GM23338 (cell line): ENCODE measurements at regions not wholly inside any gene's neighbourhood (a gene's known extent, or its start where the extent isn't known, plus 50 kb on each side); places are given as distances from the start of the nearest gene placed in this dataset.

Experiments used
- ATAC-seq: fragments of 200-7000 bp; cut with Tn5 transposase; 3 replicates; pipeline ENCODE4 v1.9.1; 2020
- DNase-seq: peaks from one replicate; pipeline ENCODE4 v3.0.0-alpha.2; 2015; ENCODE audit warnings: low spot score
- H2AFZ ChIP-seq: fragments of 200-600 bp; sonication (generic); 2 replicates; pipeline ENCODE4 v1.8.0; 2016; ENCODE audit warnings: antibody characterized with exemption, mild to moderate bottlenecking, moderate library complexity
- H3F3A ChIP-seq: fragments of 200-600 bp; sonication (generic); replicated peaks from 2 replicates; pipeline ENCODE4 v1.8.0; 2017; ENCODE audit warnings: antibody characterized with exemption, mixed run types, low read depth
- H3K27ac ChIP-seq: fragments of 200-600 bp; sonication (generic); 2 replicates; pipeline ENCODE4 v1.6.1; 2016; ENCODE audit warnings: low read depth
- H3K27me3 ChIP-seq: fragments of 200-600 bp; sonication (generic); 2 replicates; pipeline ENCODE4 v1.8.0; 2016; ENCODE audit warnings: mild to moderate bottlenecking, mixed run types, moderate library complexity; ENCODE audit not compliant: insufficient read depth
- H3K36me3 ChIP-seq: fragments of 200-600 bp; sonication (generic); 2 replicates; pipeline ENCODE4 v1.8.0; 2016; ENCODE audit warnings: mild to moderate bottlenecking; ENCODE audit not compliant: insufficient read depth
- H3K4me1 ChIP-seq: fragments of 200-600 bp; sonication (generic); 2 replicates; pipeline ENCODE4 v1.8.0; 2016; ENCODE audit warnings: mild to moderate bottlenecking, moderate library complexity; ENCODE audit not compliant: insufficient read depth
- H3K4me2 ChIP-seq: fragments of 200-600 bp; sonication (generic); 2 replicates; pipeline ENCODE4 v1.7.1; 2017; ENCODE audit warnings: mixed run types
- H3K4me3 ChIP-seq: fragments of 200-600 bp; sonication (generic); 2 replicates; pipeline ENCODE4 v1.6.1; 2016; ENCODE audit warnings: mixed run types
- H3K79me2 ChIP-seq: fragments of 200-600 bp; sonication (generic); replicated peaks from 2 replicates; pipeline ENCODE4 v1.8.0; 2017; ENCODE audit warnings: mild to moderate bottlenecking; ENCODE audit not compliant: insufficient read depth
- H3K9me2 ChIP-seq: fragments of 200-600 bp; sonication (generic); 2 replicates; pipeline ENCODE4 v1.8.0; 2017; ENCODE audit not compliant: insufficient read depth
- H4K20me1 ChIP-seq: fragments of 200-600 bp; sonication (generic); replicated peaks from 2 replicates; pipeline ENCODE4 v1.8.0; 2017; ENCODE audit warnings: mild to moderate bottlenecking; ENCODE audit not compliant: insufficient read depth
- H3K27ac Mint-ChIP-seq: 2 replicates; pipeline ENCODE4 v1.8.0; 2020; ENCODE audit warnings: inconsistent platforms, mild to moderate bottlenecking, moderate library complexity, mixed read lengths
- H3K27me3 Mint-ChIP-seq: 3 replicates; pipeline ENCODE4 v1.8.0; 2022; ENCODE audit warnings: low read depth, mild to moderate bottlenecking, moderate library complexity, mixed read lengths, inconsistent platforms; ENCODE audit not compliant: insufficient read depth, poor library complexity
- H3K36me3 Mint-ChIP-seq: 3 replicates; pipeline ENCODE4 v1.8.0; 2021; ENCODE audit warnings: low read depth, mild to moderate bottlenecking, inconsistent platforms, moderate library complexity, mixed read lengths
- H3K4me1 Mint-ChIP-seq: 3 replicates; pipeline ENCODE4 v1.8.0; 2020; ENCODE audit warnings: mild to moderate bottlenecking, inconsistent platforms, mixed read lengths
- H3K4me3 Mint-ChIP-seq: 3 replicates; pipeline ENCODE4 v1.8.0; 2021; ENCODE audit warnings: moderate library complexity, mild to moderate bottlenecking, inconsistent platforms, mixed read lengths
- H3K9me3 Mint-ChIP-seq: 3 replicates; pipeline ENCODE4 v1.8.0; 2020; ENCODE audit warnings: moderate library complexity, mild to moderate bottlenecking, inconsistent platforms, mixed read lengths
- CREB1 ChIP-seq: fragments of 250-450 bp; sonication (Bioruptor Pico); IDR thresholded peaks from 2 replicates; pipeline ENCODE4 v1.5.0; 2020; ENCODE audit warnings: low read depth, mild to moderate bottlenecking, moderate library complexity
- CTCF ChIP-seq, 2 experiments: fragments of 200-600 bp in 1 of 2; sonication (generic) in 1 of 2; conservative IDR thresholded peaks; 2 replicates each; pipeline versions ENCODE4 v1.5.1 to v1.6.1; 2016 to 2017; ENCODE audit warnings: antibody characterized with exemption in 2 of 2, low read depth in 2 of 2, mild to moderate bottlenecking in 2 of 2, moderate library complexity in 1 of 2
- ETS1 ChIP-seq: IDR thresholded peaks from 2 replicates; pipeline ENCODE4 v1.6.1; 2016; ENCODE audit warnings: antibody characterized with exemption
- EZH2 ChIP-seq: fragments of 200-600 bp; sonication (generic); IDR thresholded peaks from one replicate; pipeline ENCODE4 v1.8.0; 2017; ENCODE audit warnings: antibody characterized with exemption, mild to moderate bottlenecking, low read depth; ENCODE audit not compliant: unreplicated experiment
- EZH2phosphoT487 ChIP-seq: fragments of 200-600 bp; sonication (generic); IDR thresholded peaks from one replicate; pipeline ENCODE4 v1.8.1; 2018; ENCODE audit warnings: antibody characterized with exemption; ENCODE audit not compliant: unreplicated experiment
- JUNB ChIP-seq: IDR thresholded peaks from one replicate; pipeline ENCODE4 v1.6.1; 2016; ENCODE audit warnings: antibody characterized with exemption; ENCODE audit not compliant: unreplicated experiment
- NANOG ChIP-seq: IDR thresholded peaks from 2 replicates; pipeline ENCODE4 v1.6.1; 2016; ENCODE audit warnings: antibody characterized with exemption, borderline replicate concordance
- POLR2AphosphoS5 ChIP-seq: IDR thresholded peaks from 2 replicates; pipeline ENCODE4 v1.6.1; 2016; ENCODE audit warnings: antibody characterized with exemption, low read depth
- REST ChIP-seq: IDR thresholded peaks from one replicate; pipeline ENCODE4 v1.6.1; 2018; ENCODE audit warnings: antibody characterized with exemption; ENCODE audit not compliant: unreplicated experiment
- STAT1 ChIP-seq: IDR thresholded peaks from one replicate; pipeline ENCODE4 v1.6.1; 2016; ENCODE audit warnings: antibody characterized with exemption; ENCODE audit not compliant: unreplicated experiment
- ZNF114 ChIP-seq: fragments of 250-450 bp; sonication (Bioruptor Pico); IDR thresholded peaks from 2 replicates; pipeline ENCODE4 v1.5.0; 2020; ENCODE audit warnings: mild to moderate bottlenecking, moderate library complexity
- ZNF331 ChIP-seq: fragments of 250-450 bp; sonication (Bioruptor Pico); IDR thresholded peaks from 2 replicates; pipeline ENCODE4 v1.5.0; 2020; ENCODE audit warnings: low read depth, mild to moderate bottlenecking, moderate library complexity
- ZNF462 ChIP-seq: fragments of 250-450 bp; sonication (Bioruptor Pico); IDR thresholded peaks from 2 replicates; pipeline ENCODE4 v1.5.0; 2020; ENCODE audit warnings: mild to moderate bottlenecking, moderate library complexity

GRCh38 chr4:176967586-176967985 is 174.9 kb upstream of the VEGFC start:
- no peaks in the 10 kb centered on the region for H3F3A ChIP-seq
- no peak overlapping the region for H3K27ac Mint-ChIP-seq
- H3K4me3 ChIP-seq, result no peak overlapping the region
- H2AFZ ChIP-seq, result peak overlapping the region; percentile 92
- H3K4me3 Mint-ChIP-seq, result no peak overlapping the region
- H3K27me3 ChIP-seq, result no peaks in the 10 kb centered on the region
- H3K9me2 ChIP-seq, result no peaks in the 10 kb centered on the region
- 0 out of 3 replicates have a peak, but pooled peaks cover 2% of the 10 kb centered on the region for H3K9me3 Mint-ChIP-seq
- H3K27ac ChIP-seq, result no peak overlapping the region
- no peaks in the 10 kb centered on the region for H3K79me2 ChIP-seq
- no peaks in the 10 kb centered on the region for H3K36me3 Mint-ChIP-seq
- DNase-seq (peak; percentile 30), ATAC-seq (peak; percentile 87)
- TF ChIP-seq ZNF331 (CRISPR knock-in tag) (no peak), JUNB (no peak), EZH2 (no peak), POLR2AphosphoS5 (no peak), ETS1 (no peak), NANOG (no peak), CREB1 (no peak), STAT1 (no peak), EZH2phosphoT487 (no peak), CTCF (conservative IDR thresholded peaks at IDR 0.05; ENCODE audit: low read depth in 2 of 2) (no peak), REST (no peak), ZNF462 (CRISPR knock-in tag) (no peak), ZNF114 (CRISPR knock-in tag) (no peak)
- no peaks in the 10 kb centered on the region for H3K27me3 Mint-ChIP-seq
- H3K4me1 Mint-ChIP-seq, result no peaks in the 10 kb centered on the region
- no peaks in the 10 kb centered on the region for H3K36me3 ChIP-seq
- H3K4me2 ChIP-seq, result no peak overlapping the region
- no peaks in the 10 kb centered on the region; the same call in 1 of the 2 replicates for H3K4me1 ChIP-seq
- H4K20me1 ChIP-seq, result no peaks in the 10 kb centered on the region
